GM13977 (cell line): ENCODE measurements at regions not wholly inside any gene's neighbourhood (a gene's known extent, or its start where the extent isn't known, plus 50 kb on each side); places are given as distances from the start of the nearest gene placed in this dataset.

Source experiments
- DNase-seq: peaks from one replicate; pipeline ENCODE4 v3.0.0; 2012; ENCODE audit warnings: low spot score
- in situ Hi-C: fragments of 300-500 bp; cut with MboI; formaldehyde crosslinking; loops from one replicate; pipeline ENCODE4 v1.12.0; 2022; ENCODE audit warnings: low sequenced_read_pairs, low pct_unique_long_range_greater_than_20kb, mixed read lengths, inconsistent platforms; ENCODE audit not compliant: unreplicated experiment
- TF ChIP-seq, protein P1 (sequence below): IDR thresholded peaks from 2 replicates; pipeline ENCODE4 v1.5.1; 2012; ENCODE audit warnings: mild to moderate bottlenecking, control low read depth; ENCODE audit not compliant: insufficient read depth; ENCODE audit errors: extremely low read depth, missing control alignments

DNA sequence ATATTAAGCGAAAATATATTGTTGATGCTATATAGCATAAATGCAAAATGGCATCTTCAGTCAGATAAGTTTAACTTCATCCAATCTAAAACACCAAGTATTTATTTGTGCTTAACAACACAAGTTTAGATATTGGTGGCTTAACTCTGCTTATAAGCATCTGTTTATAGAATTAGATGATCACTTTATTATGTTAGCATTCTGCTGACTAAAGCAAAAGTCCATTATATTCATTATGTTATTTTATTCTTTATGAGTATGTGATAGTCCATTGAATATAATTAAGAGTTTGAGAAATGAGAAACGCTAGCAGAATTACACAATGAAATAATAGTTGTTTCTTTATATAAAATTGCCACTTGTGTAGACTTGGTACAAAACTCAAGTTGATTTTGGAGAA, 401.2 kb upstream of the CDH7 start:
- in situ Hi-C loops, result no loop called here
- TF ChIP-seq, protein P1, sequence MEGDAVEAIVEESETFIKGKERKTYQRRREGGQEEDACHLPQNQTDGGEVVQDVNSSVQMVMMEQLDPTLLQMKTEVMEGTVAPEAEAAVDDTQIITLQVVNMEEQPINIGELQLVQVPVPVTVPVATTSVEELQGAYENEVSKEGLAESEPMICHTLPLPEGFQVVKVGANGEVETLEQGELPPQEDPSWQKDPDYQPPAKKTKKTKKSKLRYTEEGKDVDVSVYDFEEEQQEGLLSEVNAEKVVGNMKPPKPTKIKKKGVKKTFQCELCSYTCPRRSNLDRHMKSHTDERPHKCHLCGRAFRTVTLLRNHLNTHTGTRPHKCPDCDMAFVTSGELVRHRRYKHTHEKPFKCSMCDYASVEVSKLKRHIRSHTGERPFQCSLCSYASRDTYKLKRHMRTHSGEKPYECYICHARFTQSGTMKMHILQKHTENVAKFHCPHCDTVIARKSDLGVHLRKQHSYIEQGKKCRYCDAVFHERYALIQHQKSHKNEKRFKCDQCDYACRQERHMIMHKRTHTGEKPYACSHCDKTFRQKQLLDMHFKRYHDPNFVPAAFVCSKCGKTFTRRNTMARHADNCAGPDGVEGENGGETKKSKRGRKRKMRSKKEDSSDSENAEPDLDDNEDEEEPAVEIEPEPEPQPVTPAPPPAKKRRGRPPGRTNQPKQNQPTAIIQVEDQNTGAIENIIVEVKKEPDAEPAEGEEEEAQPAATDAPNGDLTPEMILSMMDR, result no peak
- DNase-seq, result no peak

DNA sequence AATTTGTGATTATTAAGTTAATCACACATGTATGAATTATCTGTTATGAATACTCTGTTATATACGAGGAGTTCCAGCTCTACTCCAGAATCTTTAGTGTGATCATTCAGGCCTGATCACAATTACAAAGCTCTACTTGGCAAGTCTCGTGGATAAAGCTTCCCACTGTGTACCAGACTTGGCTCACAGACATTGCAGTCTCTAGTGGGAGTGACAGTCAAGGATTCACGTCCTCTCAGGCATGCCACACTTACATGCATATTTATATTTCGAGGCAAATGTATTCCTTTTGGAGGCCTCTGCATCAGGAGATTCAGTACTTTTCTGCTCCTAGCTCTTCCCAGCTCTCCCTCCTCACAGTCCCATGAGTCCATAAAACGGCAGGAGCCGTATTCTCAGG, 403.4 kb upstream of the CDH7 start:
- in situ Hi-C loops, result no loop called here
- no peak for DNase-seq
- TF ChIP-seq, protein P1, result no peak

DNA sequence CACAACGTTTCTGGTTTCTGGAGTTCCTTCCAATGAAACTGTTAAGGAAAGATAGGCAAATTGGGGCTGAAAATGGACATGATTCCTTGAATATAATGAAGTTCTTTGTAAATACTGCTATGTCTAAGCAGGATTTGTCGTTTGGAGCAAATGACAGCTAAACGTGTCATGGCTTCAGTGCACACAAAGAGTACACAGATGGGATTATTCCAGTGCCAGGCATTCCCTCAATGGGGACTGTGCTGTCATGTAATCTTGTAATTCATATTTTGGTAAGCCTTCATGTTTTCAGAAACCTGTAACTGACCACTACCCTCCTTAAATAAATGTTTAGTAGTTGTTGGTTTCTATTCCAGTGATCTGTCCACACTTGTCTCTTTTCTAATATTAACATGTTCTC, 404.7 kb upstream of the CDH7 start:
- in situ Hi-C loops, result no loop called here
- TF ChIP-seq, protein P1, result no peak
- no peak for DNase-seq

DNA sequence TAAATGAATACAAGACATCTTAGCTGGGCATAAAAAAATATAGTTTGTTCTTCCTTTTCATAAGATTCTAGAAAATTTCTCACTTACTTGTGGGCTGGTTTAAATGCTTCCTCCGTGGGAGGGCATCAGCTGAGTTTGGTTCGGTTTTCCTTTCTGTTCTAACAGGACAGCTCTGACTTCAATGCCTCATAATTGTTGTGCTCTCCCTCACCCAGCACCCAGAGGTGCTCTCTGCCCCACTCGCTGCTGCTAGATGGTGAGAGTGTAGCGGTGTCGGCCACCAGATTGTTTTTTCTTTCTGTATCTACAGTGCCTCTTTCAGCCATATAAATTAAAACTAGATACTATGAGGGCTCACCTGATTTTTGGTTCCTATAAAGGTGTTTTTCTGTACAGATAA, 407.2 kb upstream of the CDH7 start:
- TF ChIP-seq, protein P1, result no peak
- in situ Hi-C loops, result no loop called here
- no peak for DNase-seq

DNA sequence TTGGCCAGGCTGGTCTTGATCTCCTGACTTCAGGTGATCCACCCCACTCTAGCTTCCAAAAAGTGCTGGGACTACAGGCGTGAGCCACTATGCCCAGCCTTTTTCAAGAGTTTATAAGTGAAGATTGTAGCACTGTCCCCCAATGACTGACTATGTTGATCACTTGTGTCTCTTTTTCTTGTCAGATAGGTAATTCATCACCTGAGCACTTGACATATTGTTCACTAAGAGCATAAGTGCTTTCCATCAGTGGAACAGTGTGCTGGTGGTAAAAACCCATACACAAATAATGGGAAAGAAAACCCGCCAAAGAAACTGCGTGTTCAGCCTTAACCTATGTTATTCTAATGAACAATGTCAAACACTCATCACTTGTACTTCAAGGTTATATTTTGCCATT, 414.4 kb upstream of the CDH7 start:
- in situ Hi-C loops, result no loop called here
- no peak for DNase-seq
- TF ChIP-seq, protein P1, result no peak

DNA sequence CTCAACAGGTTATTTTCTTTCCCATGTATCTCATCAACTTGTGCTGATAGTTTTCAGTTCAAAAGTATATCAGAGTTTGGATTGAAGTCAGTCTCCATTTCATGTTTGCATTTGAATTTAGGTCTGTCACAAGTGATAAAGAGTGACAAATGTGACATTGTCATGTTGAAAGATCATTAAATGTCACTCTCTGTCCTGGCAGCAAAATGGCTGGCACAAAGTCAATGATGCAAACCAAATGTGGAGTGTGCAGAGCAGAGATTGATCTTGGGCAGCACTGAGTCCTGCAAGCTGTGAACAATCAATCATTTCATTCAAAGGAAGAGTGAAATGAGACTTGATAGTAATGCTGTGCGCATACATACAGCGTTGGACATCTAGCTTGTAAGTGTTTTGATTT, 421.8 kb upstream of the CDH7 start:
- TF ChIP-seq, protein P1, result no peak
- DNase-seq, result no peak
- in situ Hi-C loops, result no loop called here

DNA sequence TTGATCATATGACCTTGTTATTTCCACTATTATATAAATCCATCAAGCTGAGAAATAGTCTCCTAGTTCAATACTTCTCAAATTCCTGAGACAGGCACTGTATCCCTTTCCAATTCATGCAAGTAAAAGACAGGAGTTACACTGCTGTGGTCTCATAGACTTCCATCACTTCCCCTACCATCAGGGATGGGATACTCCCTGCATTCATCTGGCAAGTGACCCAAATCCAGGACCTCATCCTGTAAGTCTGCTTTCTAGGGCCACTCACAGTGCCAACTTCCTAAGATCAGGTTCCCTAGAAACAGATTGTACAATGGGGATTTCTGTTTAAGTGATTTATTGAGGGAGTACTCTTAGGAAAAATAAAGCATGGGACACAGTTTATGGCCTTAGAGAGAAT, 424.0 kb upstream of the CDH7 start:
- TF ChIP-seq, protein P1, result no peak
- in situ Hi-C loops, result no loop called here
- no peak for DNase-seq
